HEK293T (cell line): ENCODE measurements at regions not wholly inside any gene's neighbourhood (a gene's known extent, or its start where the extent isn't known, plus 50 kb on each side); places are given as distances from the start of the nearest gene placed in this dataset.

Source experiments
- ARNT ChIP-seq: fragments of 450-650 bp; IDR thresholded peaks from 2 replicates; pipeline ENCODE4 v1.6.1; 2017; ENCODE audit warnings: mild to moderate bottlenecking
- BHLHE40 ChIP-seq: fragments of 450-650 bp; IDR thresholded peaks from 2 replicates; pipeline ENCODE4 v1.6.1; 2016; ENCODE audit warnings: mild to moderate bottlenecking, moderate library complexity, borderline replicate concordance
- ELF4 ChIP-seq: fragments of 450-650 bp; IDR thresholded peaks from 2 replicates; pipeline ENCODE4 v1.6.1; 2017; ENCODE audit warnings: antibody characterized with exemption
- FOXA1 ChIP-seq: fragments of 450-650 bp; IDR thresholded peaks from 2 replicates; pipeline ENCODE4 v1.6.1; 2016; ENCODE audit warnings: mild to moderate bottlenecking
- FOXK2 ChIP-seq: fragments of 450-650 bp; IDR thresholded peaks from 2 replicates; pipeline ENCODE4 v1.6.1; 2016; ENCODE audit warnings: mild to moderate bottlenecking
- FOXM1 ChIP-seq: fragments of 450-650 bp; IDR thresholded peaks from 2 replicates; pipeline ENCODE4 v1.6.1; 2017; ENCODE audit warnings: mild to moderate bottlenecking, borderline replicate concordance
- HDGF ChIP-seq: fragments of 450-650 bp; IDR thresholded peaks from 2 replicates; pipeline ENCODE4 v1.6.1; 2017; ENCODE audit warnings: antibody characterized with exemption, borderline replicate concordance
- L3MBTL2 ChIP-seq: fragments of 450-650 bp; conservative IDR thresholded peaks from 2 replicates; pipeline ENCODE4 v1.6.1; 2016; ENCODE audit warnings: mild to moderate bottlenecking
- NFRKB ChIP-seq: fragments of 450-650 bp; IDR thresholded peaks from 2 replicates; pipeline ENCODE4 v1.6.1; 2016; ENCODE audit warnings: mild to moderate bottlenecking, moderate library complexity
- SP1 ChIP-seq: fragments of 450-650 bp; IDR thresholded peaks from 2 replicates; pipeline ENCODE4 v1.6.1; 2017
- SUZ12 ChIP-seq: fragments of 450-650 bp; IDR thresholded peaks from 2 replicates; pipeline ENCODE4 v1.6.1; 2016; ENCODE audit warnings: mild to moderate bottlenecking
- ZNF384 ChIP-seq: fragments of 450-650 bp; IDR thresholded peaks from 2 replicates; pipeline ENCODE4 v1.6.1; 2016
- TF ChIP-seq, protein P1 (sequence below): fragments of 450-650 bp; IDR thresholded peaks from 2 replicates; pipeline ENCODE4 v1.6.1; 2016

GRCh38 chr20:6559791-6560190 lies 207.7 kb upstream of the BMP2 start:
- TF ChIP-seq BHLHE40: no peak
- TF ChIP-seq L3MBTL2: no peak
- TF ChIP-seq SP1: no peak
- TF ChIP-seq, protein P1, sequence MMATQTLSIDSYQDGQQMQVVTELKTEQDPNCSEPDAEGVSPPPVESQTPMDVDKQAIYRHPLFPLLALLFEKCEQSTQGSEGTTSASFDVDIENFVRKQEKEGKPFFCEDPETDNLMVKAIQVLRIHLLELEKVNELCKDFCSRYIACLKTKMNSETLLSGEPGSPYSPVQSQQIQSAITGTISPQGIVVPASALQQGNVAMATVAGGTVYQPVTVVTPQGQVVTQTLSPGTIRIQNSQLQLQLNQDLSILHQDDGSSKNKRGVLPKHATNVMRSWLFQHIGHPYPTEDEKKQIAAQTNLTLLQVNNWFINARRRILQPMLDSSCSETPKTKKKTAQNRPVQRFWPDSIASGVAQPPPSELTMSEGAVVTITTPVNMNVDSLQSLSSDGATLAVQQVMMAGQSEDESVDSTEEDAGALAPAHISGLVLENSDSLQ: no peak
- TF ChIP-seq FOXM1: no peak
- no peak for TF ChIP-seq FOXK2
- no peak for TF ChIP-seq ARNT
- TF ChIP-seq SUZ12: no peak
- TF ChIP-seq HDGF: no peak
- TF ChIP-seq ELF4: no peak
- TF ChIP-seq ZNF384: no peak
- TF ChIP-seq NFRKB: no peak
- no peak for TF ChIP-seq FOXA1
